ENCODE measurements at regions not wholly inside any gene's neighbourhood (a gene's known extent, or its start where the extent isn't known, plus 50 kb on each side); places are given as distances from the start of the nearest gene placed in this dataset.
A peak's percentile ranks its signal among the peaks of the same experiment; 100 is the strongest.

- Histone ChIP-seq H3K4me1 (ENCODE audit: control insufficient read depth, insufficient read depth, low read length) (no peaks in the 10 kb centered on the region), H3K36me3 (ENCODE audit: control insufficient read depth in 2 of 2, insufficient read depth in 2 of 2, low read length in 1 of 2) (no peaks in the 10 kb centered on the region), H2AFZ (ENCODE audit: control insufficient read depth, low read depth, low read length) (no peak overlapping the region), H3K9ac (ENCODE audit: control insufficient read depth, insufficient read depth, low read length) (no peak overlapping the region), H4K20me1 (ENCODE audit: control insufficient read depth, insufficient read depth) (no peaks in the 10 kb centered on the region), H3K9me3 (replicated peaks; ENCODE audit: control insufficient read depth, insufficient read depth, low read length) (no peaks in the 10 kb centered on the region), H3K79me2 (ENCODE audit: control insufficient read depth, insufficient read depth, low read length) (no peaks in the 10 kb centered on the region), H3K4me3 (no peak overlapping the region), H3K4me2 (ENCODE audit: control insufficient read depth, insufficient read depth) (no peak overlapping the region), H3K27me3 (replicated peaks in 1 of 2; ENCODE audit: control insufficient read depth in 2 of 2, insufficient read depth in 2 of 2, low read length in 1 of 2) (no peaks in the 10 kb centered on the region), H3K27ac (ENCODE audit: control insufficient read depth, insufficient read depth) (no peak overlapping the region)
- no peak for ATAC-seq
- ChIA-PET POLR2A (no interaction called here), CTCF (no interaction called here), RAD21 (ENCODE audit: unreplicated experiment) (no interaction called here), SMC1A (ENCODE audit: uncharacterized antibody, unreplicated experiment) (no interaction called here)
- 0% methylated on average over 4 of the region's 4 CpGs for WGBS (ENCODE audit: insufficient coverage, insufficient replicate concordance, low lambda C conversion rate, missing lambda C conversion rate)
- in situ Hi-C loops (cut with MboI) (no loop called here), intact Hi-C loops (cut with micrococcal nuclease; ENCODE audit: unreplicated experiment) (no loop called here)
- FAIRE-seq, result no peak
- BruUV-seq (replicated peaks), result no TSS peak
- no peak for DNase-seq (ENCODE audit: low read depth, low spot score)
- TF ChIP-seq FOS (IDR thresholded peaks at IDR 0.05; ENCODE audit: borderline replicate concordance, extremely low read depth, insufficient read length) (no peak), MTA3 (IDR thresholded peaks at IDR 0.05; ENCODE audit: borderline replicate concordance, low read length) (no peak), IKZF2 (IDR thresholded peaks at IDR 0.05) (no peak), ZZZ3 (IDR thresholded peaks at IDR 0.05; ENCODE audit: control insufficient read depth, insufficient read length, low read depth) (no peak), HCFC1 (IDR thresholded peaks at IDR 0.05; ENCODE audit: low read length) (no peak), POLR2AphosphoS5 (IDR thresholded peaks at IDR 0.05; ENCODE audit: low read length) (no peak)
- TF ChIP-seq, protein P1, sequence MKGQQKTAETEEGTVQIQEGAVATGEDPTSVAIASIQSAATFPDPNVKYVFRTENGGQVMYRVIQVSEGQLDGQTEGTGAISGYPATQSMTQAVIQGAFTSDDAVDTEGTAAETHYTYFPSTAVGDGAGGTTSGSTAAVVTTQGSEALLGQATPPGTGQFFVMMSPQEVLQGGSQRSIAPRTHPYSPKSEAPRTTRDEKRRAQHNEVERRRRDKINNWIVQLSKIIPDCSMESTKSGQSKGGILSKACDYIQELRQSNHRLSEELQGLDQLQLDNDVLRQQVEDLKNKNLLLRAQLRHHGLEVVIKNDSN (IDR thresholded peaks at IDR 0.05; ENCODE audit: borderline replicate concordance, extremely low read length, insufficient read depth, low read depth, low read length), result no peak
Observed at GRCh38 chr6:18712595-18712994, 325.4 kb downstream of the RNF144B start.

DNA sequence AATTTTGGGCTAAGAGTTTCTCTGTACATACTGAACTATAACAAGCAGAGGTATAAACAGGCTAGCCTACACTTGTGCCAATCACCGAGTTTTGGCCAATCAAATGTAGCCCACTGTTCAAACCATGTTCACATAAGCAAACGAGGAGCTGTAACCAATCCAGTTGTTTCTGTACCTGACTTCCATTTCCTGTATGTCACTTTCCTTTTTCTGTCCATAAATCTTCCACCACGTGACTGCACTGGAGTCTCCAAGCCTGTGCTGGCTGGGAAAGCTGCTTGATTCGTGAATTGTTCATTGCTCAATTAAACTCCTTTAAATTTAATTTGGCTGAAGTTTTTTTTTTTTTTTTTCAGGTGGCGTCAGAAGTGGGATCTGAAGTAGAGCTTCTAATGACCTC lies 332.9 kb downstream of the RNF144B start:
- DNase-seq (ENCODE audit: low read depth, low spot score) (no peak), FAIRE-seq (no peak), ATAC-seq (no peak)
- Histone ChIP-seq H3K9ac (ENCODE audit: control insufficient read depth, insufficient read depth, low read length) (no peak overlapping the region), H3K9me3 (replicated peaks; ENCODE audit: control insufficient read depth, insufficient read depth, low read length) (no peaks in the 10 kb centered on the region), H3K4me1 (ENCODE audit: control insufficient read depth, insufficient read depth, low read length) (no peaks in the 10 kb centered on the region), H3K27ac (ENCODE audit: control insufficient read depth, insufficient read depth) (no peak overlapping the region), H3K4me3 (no peak overlapping the region), H2AFZ (ENCODE audit: control insufficient read depth, low read depth, low read length) (no peak overlapping the region), H3K27me3 (replicated peaks in 1 of 2; ENCODE audit: control insufficient read depth in 2 of 2, insufficient read depth in 2 of 2, low read length in 1 of 2) (no peaks in the 10 kb centered on the region), H3K4me2 (ENCODE audit: control insufficient read depth, insufficient read depth) (no peak overlapping the region), H4K20me1 (ENCODE audit: control insufficient read depth, insufficient read depth) (no peaks in the 10 kb centered on the region), H3K79me2 (ENCODE audit: control insufficient read depth, insufficient read depth, low read length) (no peaks in the 10 kb centered on the region), H3K36me3 (ENCODE audit: control insufficient read depth in 2 of 2, insufficient read depth in 2 of 2, low read length in 1 of 2) (no peaks in the 10 kb centered on the region)
- 13% methylated on average over 5 of the region's 5 CpGs for WGBS (ENCODE audit: insufficient coverage, insufficient replicate concordance, low lambda C conversion rate, missing lambda C conversion rate)
- in situ Hi-C loops (cut with MboI) (no loop called here), intact Hi-C loops (cut with micrococcal nuclease; ENCODE audit: unreplicated experiment) (no loop called here)
- SMC1A ChIA-PET (ENCODE audit: uncharacterized antibody, unreplicated experiment), result interaction anchor here (1.2 kb wide), 1 partner anchor 124 kb away, joined by 3 read pairs; no protein-coding TSS in a partner anchor
- CTCF ChIA-PET, result no interaction called here
- TF ChIP-seq POLR2AphosphoS5 (IDR thresholded peaks at IDR 0.05; ENCODE audit: low read length) (no peak), ZNF24 (IDR thresholded peaks at IDR 0.05) (no peak), JUND (IDR thresholded peaks at IDR 0.05; ENCODE audit: low read depth, low read length) (no peak), ZNF207 (IDR thresholded peaks at IDR 0.05; ENCODE audit: borderline replicate concordance) (no peak), PKNOX1 (IDR thresholded peaks at IDR 0.05) (0 out of 2 replicates have a peak, but pooled peaks have one; percentile 9), NFYA (IDR thresholded peaks at IDR 0.05; ENCODE audit: borderline replicate concordance, low read depth, low read length) (no peak), BHLHE40 (IDR thresholded peaks at IDR 0.05; ENCODE audit: borderline replicate concordance in 1 of 2, low read depth in 2 of 2, low read length in 1 of 2) (no peak), TCF7 (IDR thresholded peaks at IDR 0.05; ENCODE audit: borderline replicate concordance) (no peak), CBX5 (IDR thresholded peaks at IDR 0.05; ENCODE audit: low read depth) (no peak)
- BruUV-seq (replicated peaks), result no TSS peak
- RAD21 ChIA-PET (ENCODE audit: unreplicated experiment), result interaction anchor here (0.5 kb wide), 1 partner anchor 1136 kb away, joined by 3 read pairs; no protein-coding TSS in a partner anchor
- POLR2A ChIA-PET, result no interaction called here

Data from GM12878 (cell line).